ENCODE measurements at regions not wholly inside any gene's neighbourhood (a gene's known extent, or its start where the extent isn't known, plus 50 kb on each side); places are given as distances from the start of the nearest gene placed in this dataset.

GRCh38 chr7:79716329-79716728 is 262.9 kb upstream of the MAGI2 start:
- no peak for DNase-seq (ENCODE audit: low read depth)

GRCh38 chr7:79714081-79714480 is 260.6 kb upstream of the MAGI2 start:
- no peak for DNase-seq (ENCODE audit: low read depth)

GRCh38 chr7:79713276-79713675 is 259.8 kb upstream of the MAGI2 start:
- no peak for DNase-seq (ENCODE audit: low read depth)

- DNase-seq (ENCODE audit: low read depth), result no peak
Measured at GRCh38 chr7:79711660-79712059, 258.2 kb upstream of the MAGI2 start.

- DNase-seq (ENCODE audit: low read depth), result no peak
Measured at GRCh38 chr7:79709574-79710409, 256.3 kb upstream of the MAGI2 start.

- DNase-seq (ENCODE audit: low read depth), result no peak
Measured at GRCh38 chr7:79702116-79702515, 248.6 kb upstream of the MAGI2 start.

GRCh38 chr7:79692015-79692414 is 238.5 kb upstream of the MAGI2 start:
- no peak for DNase-seq (ENCODE audit: low read depth)

GRCh38 chr7:79691074-79691473 is 237.6 kb upstream of the MAGI2 start:
- DNase-seq (ENCODE audit: low read depth), result no peak

- no peak for DNase-seq (ENCODE audit: low read depth)
Measured at GRCh38 chr7:79684384-79684783, 230.9 kb upstream of the MAGI2 start.

- DNase-seq (ENCODE audit: low read depth), result no peak
Measured at GRCh38 chr7:79683916-79684315, 230.4 kb upstream of the MAGI2 start.

GRCh38 chr7:79683185-79683890 is 229.9 kb upstream of the MAGI2 start:
- no peak for DNase-seq (ENCODE audit: low read depth)

- no peak for DNase-seq (ENCODE audit: low read depth)
Measured at GRCh38 chr7:79681454-79681853, 228.0 kb upstream of the MAGI2 start.

- DNase-seq (ENCODE audit: low read depth), result no peak
Measured at GRCh38 chr7:79673969-79674368, 220.5 kb upstream of the MAGI2 start.

- no peak for DNase-seq (ENCODE audit: low read depth)
Measured at GRCh38 chr7:79673421-79673820, 220.0 kb upstream of the MAGI2 start.

GRCh38 chr7:79668292-79668691 is 214.8 kb upstream of the MAGI2 start:
- DNase-seq (ENCODE audit: low read depth), result no peak

GRCh38 chr7:79666472-79666871 is 213.0 kb upstream of the MAGI2 start:
- DNase-seq (ENCODE audit: low read depth), result no peak

GRCh38 chr7:79664884-79665676 is 211.6 kb upstream of the MAGI2 start:
- DNase-seq (ENCODE audit: low read depth), result no peak

- no peak for DNase-seq (ENCODE audit: low read depth)
Measured at GRCh38 chr7:79658304-79658703, 204.8 kb upstream of the MAGI2 start.

GRCh38 chr7:79653136-79653631 is 199.7 kb upstream of the MAGI2 start:
- DNase-seq (ENCODE audit: low read depth), result no peak

GRCh38 chr7:79652619-79653018 is 199.2 kb upstream of the MAGI2 start:
- DNase-seq (ENCODE audit: low read depth), result no peak

- no peak for DNase-seq (ENCODE audit: low read depth)
Measured at GRCh38 chr7:79647711-79648110, 194.2 kb upstream of the MAGI2 start.

GRCh38 chr7:79646278-79646677 is 192.8 kb upstream of the MAGI2 start:
- DNase-seq (ENCODE audit: low read depth), result no peak

GRCh38 chr7:79636849-79637248 is 183.4 kb upstream of the MAGI2 start:
- DNase-seq (ENCODE audit: low read depth), result no peak
